ENCODE measurements at regions not wholly inside any gene's neighbourhood (a gene's known extent, or its start where the extent isn't known, plus 50 kb on each side); places are given as distances from the start of the nearest gene placed in this dataset.

DNA sequence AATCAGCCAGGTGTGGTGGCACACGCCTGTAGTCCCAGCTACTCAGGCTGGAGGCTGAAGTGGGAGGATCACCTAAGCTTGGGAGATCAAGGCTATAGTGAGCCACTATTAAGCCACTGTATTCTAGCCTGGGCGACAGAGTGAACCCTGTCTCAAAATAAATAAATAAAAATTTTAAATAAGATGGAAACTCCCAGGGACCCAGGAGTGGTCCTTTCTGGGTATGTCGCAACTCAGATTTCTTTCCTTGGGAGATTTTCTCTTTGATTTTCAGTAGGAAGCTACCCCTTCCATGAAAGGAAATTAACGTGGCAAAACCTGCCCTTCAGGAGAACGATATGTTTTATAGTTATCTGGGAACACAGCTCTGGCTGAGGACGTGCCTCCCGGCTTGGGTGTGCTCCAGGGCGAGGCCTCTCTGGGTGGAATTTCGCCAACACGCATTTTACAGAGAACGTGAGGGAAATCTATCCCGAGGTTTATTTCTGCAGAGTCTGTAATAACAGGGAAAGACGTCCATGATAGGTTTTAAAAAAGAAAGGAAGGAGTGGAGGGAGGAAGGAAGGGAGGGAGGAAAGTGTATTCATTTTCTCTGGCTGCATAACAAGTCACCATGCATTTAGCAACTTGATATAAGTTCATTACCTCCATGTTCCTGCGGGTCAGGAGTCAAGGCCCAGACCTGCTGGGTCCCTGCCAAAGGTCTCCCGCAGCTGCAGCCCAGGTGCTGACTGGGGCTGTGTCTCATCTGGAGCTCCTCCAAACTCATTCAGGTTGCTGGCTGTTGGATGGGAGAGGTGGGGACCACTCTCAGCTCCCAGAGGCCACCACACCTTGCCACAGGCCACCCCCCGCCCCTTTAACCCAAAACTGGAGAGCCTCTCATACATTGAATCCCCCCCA lies 80.6 kb upstream of the GSC start:
- Histone ChIP-seq H3K27me3 (ENCODE audit: insufficient read depth, low read length) (no peaks in the 10 kb centered on the region), H2BK12ac (ENCODE audit: insufficient read length, low read depth, low read length) (no peak overlapping the region), H3K14ac (ENCODE audit: insufficient read depth, low read length) (no peak overlapping the region), H4K5ac (ENCODE audit: insufficient read length, low read depth, low read length) (no peak overlapping the region), H2BK20ac (ENCODE audit: low read depth, low read length, poor library complexity, severe bottlenecking) (no peak overlapping the region), H4K91ac (ENCODE audit: insufficient read length, low read depth, low read length) (no peak overlapping the region), H3K79me2 (ENCODE audit: insufficient read depth, low read length) (no peaks in the 10 kb centered on the region), H2AFZ (ENCODE audit: low read length) (no peak overlapping the region), H3T11ph (ENCODE audit: low read length) (no peak overlapping the region), H2BK5ac (ENCODE audit: insufficient read length, low read length) (no peak overlapping the region), H2BK120ac (ENCODE audit: low read depth, low read length, poor library complexity, severe bottlenecking) (no peak overlapping the region), H4K8ac (replicated peaks; ENCODE audit: insufficient read length, low read depth, low read length) (no peak overlapping the region), H3K56ac (ENCODE audit: insufficient read length, low read depth, low read length) (no peak overlapping the region), H4K20me1 (ENCODE audit: control insufficient read depth, insufficient read depth, insufficient read length) (no peaks in the 10 kb centered on the region), H3K4me1 (ENCODE audit: insufficient read depth, low read length) (no peaks in the 10 kb centered on the region), H3K9ac (ENCODE audit: extremely low read depth, insufficient read length, low read length) (no peak overlapping the region), H3K18ac (ENCODE audit: insufficient read length, low read depth, low read length) (no peak overlapping the region), H3K9me3 (ENCODE audit: control insufficient read depth, low read depth, low read length) (no peaks in the 10 kb centered on the region), H3K27ac (ENCODE audit: insufficient read length, low read depth, low read length) (no peak overlapping the region), H3K4me2 (ENCODE audit: insufficient read depth, insufficient read length, low read length) (no peak overlapping the region), H3K23me2 (ENCODE audit: insufficient read length, low read depth, low read length, poor library complexity, severe bottlenecking) (no peaks in the 10 kb centered on the region), H3K23ac (ENCODE audit: insufficient read length, low read depth, low read length) (no peak overlapping the region), H3K4ac (ENCODE audit: low read depth, low read length) (no peak overlapping the region), H3K79me1 (ENCODE audit: insufficient read depth, low read depth, low read length, poor library complexity, severe bottlenecking) (no peaks in the 10 kb centered on the region), H2BK15ac (ENCODE audit: low read depth, low read length) (no peak overlapping the region), H2AK5ac (ENCODE audit: insufficient read length, low read length) (no peak overlapping the region)
- TF ChIP-seq, protein P1, sequence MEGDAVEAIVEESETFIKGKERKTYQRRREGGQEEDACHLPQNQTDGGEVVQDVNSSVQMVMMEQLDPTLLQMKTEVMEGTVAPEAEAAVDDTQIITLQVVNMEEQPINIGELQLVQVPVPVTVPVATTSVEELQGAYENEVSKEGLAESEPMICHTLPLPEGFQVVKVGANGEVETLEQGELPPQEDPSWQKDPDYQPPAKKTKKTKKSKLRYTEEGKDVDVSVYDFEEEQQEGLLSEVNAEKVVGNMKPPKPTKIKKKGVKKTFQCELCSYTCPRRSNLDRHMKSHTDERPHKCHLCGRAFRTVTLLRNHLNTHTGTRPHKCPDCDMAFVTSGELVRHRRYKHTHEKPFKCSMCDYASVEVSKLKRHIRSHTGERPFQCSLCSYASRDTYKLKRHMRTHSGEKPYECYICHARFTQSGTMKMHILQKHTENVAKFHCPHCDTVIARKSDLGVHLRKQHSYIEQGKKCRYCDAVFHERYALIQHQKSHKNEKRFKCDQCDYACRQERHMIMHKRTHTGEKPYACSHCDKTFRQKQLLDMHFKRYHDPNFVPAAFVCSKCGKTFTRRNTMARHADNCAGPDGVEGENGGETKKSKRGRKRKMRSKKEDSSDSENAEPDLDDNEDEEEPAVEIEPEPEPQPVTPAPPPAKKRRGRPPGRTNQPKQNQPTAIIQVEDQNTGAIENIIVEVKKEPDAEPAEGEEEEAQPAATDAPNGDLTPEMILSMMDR (conservative IDR thresholded peaks at IDR 0.05), result no peak
- Mint-ChIP-seq H3K4me3 (no peak overlapping the region), H3K27ac (no peak overlapping the region; a peak in 2 of 7 replicates), H3K9me3 (peaks cover 5 to 7% of the 10 kb centered on the region in 2 experiments; a peak in 4 of 5 replicates), H3K36me3 (ENCODE audit: insufficient read depth in 1 of 3, low read depth in 3 of 3) (peaks cover 0 to 4% (median 2%) of the 10 kb centered on the region in 3 experiments; a peak in 3 of 7 replicates), H3K27me3 (ENCODE audit: low read depth) (peaks cover 1% of the 10 kb centered on the region; the same call in 1 of the 2 replicates), H3K4me1 (peaks cover 0 to 10% of the 10 kb centered on the region in 2 experiments; a peak in 2 of 4 replicates)
- no CpG with 5 or more reads among the region's 16 CpGs for WGBS (ENCODE audit: extremely low coverage, insufficient read length, low lambda C conversion rate)
- DNase-seq, result no peak

All from H9 (cell line).